Keratinocyte (primary cell): ENCODE measurements at regions not wholly inside any gene's neighbourhood (a gene's known extent, or its start where the extent isn't known, plus 50 kb on each side); places are given as distances from the start of the nearest gene placed in this dataset.

Experiments
- DNase-seq: peaks from one replicate; pipeline ENCODE4 v3.0.0-alpha.2; 2011; ENCODE audit warnings: low read depth, missing footprints, low spot score
- FAIRE-seq: peaks from 2 replicates; lab custom pipeline; 2011; peaks lifted over from hg19 to GRCh38; lab: Jason Lieb, UNC
- H2AFZ ChIP-seq: 2 replicates; pipeline ENCODE4 v1.6.0; 2012; ENCODE audit warnings: low read length, control low read depth, inconsistent platforms; ENCODE audit not compliant: control insufficient read depth
- H3K27ac ChIP-seq: 2 replicates; pipeline ENCODE4 v1.5.1; 2011; ENCODE audit warnings: low read length; ENCODE audit not compliant: control insufficient read depth, insufficient read depth
- H3K27me3 ChIP-seq: 3 replicates; pipeline ENCODE4 v1.6.0; 2011; ENCODE audit warnings: low read length; ENCODE audit not compliant: control insufficient read depth, insufficient read depth; ENCODE audit errors: extremely low read depth
- H3K36me3 ChIP-seq, 2 experiments: 2 replicates in 1 of 2; 3 replicates in 1 of 2; pipeline ENCODE4 v1.5.1; 2011; ENCODE audit warnings: low read length in 2 of 2, mild to moderate bottlenecking in 1 of 2; ENCODE audit not compliant: control insufficient read depth in 2 of 2, insufficient read depth in 2 of 2; ENCODE audit errors: extremely low read depth in 1 of 2
- H3K4me1 ChIP-seq: 3 replicates; pipeline ENCODE4 v1.5.1; 2011; ENCODE audit warnings: low read length; ENCODE audit not compliant: control insufficient read depth, insufficient read depth; ENCODE audit errors: extremely low read depth
- H3K4me2 ChIP-seq: 3 replicates; pipeline ENCODE4 v1.6.0; 2011; ENCODE audit warnings: low read depth, low read length; ENCODE audit not compliant: control insufficient read depth, insufficient read depth; ENCODE audit errors: extremely low read depth
- H3K4me3 ChIP-seq, 3 experiments: fragments of 200-600 bp in 1 of 3; sonication (generic) in 1 of 3; 2 replicates in 2 of 3; 3 replicates in 1 of 3; pipeline ENCODE4 v1.5.1; 2011 to 2016; ENCODE audit warnings: low read length in 3 of 3, mild to moderate bottlenecking in 3 of 3, control low read depth in 2 of 3, inconsistent platforms in 1 of 3, low read depth in 1 of 3, mixed read lengths in 1 of 3, mixed run types in 1 of 3, moderate library complexity in 1 of 3; ENCODE audit not compliant: control insufficient read depth in 2 of 3, insufficient read depth in 2 of 3; ENCODE audit errors: extremely low read depth in 1 of 3
- H3K79me2 ChIP-seq: 2 replicates; pipeline ENCODE4 v1.6.0; 2012; ENCODE audit warnings: low read length; ENCODE audit not compliant: control insufficient read depth, insufficient read depth
- H3K9ac ChIP-seq: 3 replicates; pipeline ENCODE4 v1.6.0; 2011; ENCODE audit warnings: low read length; ENCODE audit not compliant: control insufficient read depth, insufficient read depth; ENCODE audit errors: extremely low read depth
- H3K9me1 ChIP-seq: 3 replicates; pipeline ENCODE4 v1.6.0; 2011; ENCODE audit warnings: low read length; ENCODE audit not compliant: control insufficient read depth, insufficient read depth; ENCODE audit errors: extremely low read depth
- H3K9me3 ChIP-seq: 2 replicates; pipeline ENCODE4 v1.5.1; 2012; ENCODE audit warnings: low read depth, low read length; ENCODE audit not compliant: control insufficient read depth
- H4K20me1 ChIP-seq: 3 replicates; pipeline ENCODE4 v1.6.0; 2011; ENCODE audit warnings: low read length; ENCODE audit not compliant: control insufficient read depth, insufficient read depth; ENCODE audit errors: extremely low read depth
- EZH2 ChIP-seq: IDR thresholded peaks from one replicate; pipeline ENCODE4 v1.6.1; 2012; ENCODE audit warnings: inconsistent platforms, mild to moderate bottlenecking, low read length, moderate library complexity
- dilution Hi-C: fragments of 300-500 bp; cut with MboI; formaldehyde crosslinking; loops from one replicate; pipeline ENCODE4 v1.7.0; 2020; ENCODE audit warnings: low sequenced_read_pairs; ENCODE audit not compliant: extremely low pct_ligation_motif_present
- TF ChIP-seq, protein P1 (sequence below), 3 experiments: IDR thresholded peaks in 1 of 3; conservative IDR thresholded peaks in 1 of 3; optimal IDR thresholded peaks in 1 of 3; 2 replicates in 2 of 3; 3 replicates in 1 of 3; pipeline versions ENCODE3 to v1.5.1; 2011; ENCODE audit warnings: low read length in 3 of 3, mild to moderate bottlenecking in 3 of 3, moderate library complexity in 2 of 3, control low read depth in 1 of 3, inconsistent platforms in 1 of 3; ENCODE audit not compliant: insufficient read depth in 2 of 3; ENCODE audit errors: extremely low read depth in 1 of 3

DNA sequence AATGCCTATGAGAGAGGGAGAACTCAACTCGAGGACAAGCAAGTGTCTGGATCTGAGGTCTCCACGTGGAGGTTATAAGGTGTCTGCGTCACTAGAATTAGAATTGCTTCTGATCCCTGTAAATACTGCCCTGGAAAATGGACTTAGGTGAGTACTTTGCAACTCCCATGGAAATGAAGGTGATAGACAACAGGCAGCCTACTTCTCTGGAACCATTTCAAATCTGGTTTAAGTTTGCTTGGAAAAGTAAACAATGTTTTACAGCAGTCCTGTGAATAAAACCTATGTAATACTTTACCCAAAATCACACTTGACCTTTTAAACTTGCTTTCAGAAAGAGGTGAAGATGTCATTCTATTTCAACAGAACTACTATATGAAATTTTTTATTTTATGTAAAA, 70.1 kb upstream of the TENT5A start:
- no peak for TF ChIP-seq EZH2
- TF ChIP-seq, protein P1, sequence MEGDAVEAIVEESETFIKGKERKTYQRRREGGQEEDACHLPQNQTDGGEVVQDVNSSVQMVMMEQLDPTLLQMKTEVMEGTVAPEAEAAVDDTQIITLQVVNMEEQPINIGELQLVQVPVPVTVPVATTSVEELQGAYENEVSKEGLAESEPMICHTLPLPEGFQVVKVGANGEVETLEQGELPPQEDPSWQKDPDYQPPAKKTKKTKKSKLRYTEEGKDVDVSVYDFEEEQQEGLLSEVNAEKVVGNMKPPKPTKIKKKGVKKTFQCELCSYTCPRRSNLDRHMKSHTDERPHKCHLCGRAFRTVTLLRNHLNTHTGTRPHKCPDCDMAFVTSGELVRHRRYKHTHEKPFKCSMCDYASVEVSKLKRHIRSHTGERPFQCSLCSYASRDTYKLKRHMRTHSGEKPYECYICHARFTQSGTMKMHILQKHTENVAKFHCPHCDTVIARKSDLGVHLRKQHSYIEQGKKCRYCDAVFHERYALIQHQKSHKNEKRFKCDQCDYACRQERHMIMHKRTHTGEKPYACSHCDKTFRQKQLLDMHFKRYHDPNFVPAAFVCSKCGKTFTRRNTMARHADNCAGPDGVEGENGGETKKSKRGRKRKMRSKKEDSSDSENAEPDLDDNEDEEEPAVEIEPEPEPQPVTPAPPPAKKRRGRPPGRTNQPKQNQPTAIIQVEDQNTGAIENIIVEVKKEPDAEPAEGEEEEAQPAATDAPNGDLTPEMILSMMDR (optimal IDR thresholded peaks at IDR 0.05 in 1 of 3, IDR thresholded peaks at IDR 0.05 in 1 of 3, conservative IDR thresholded peaks at IDR 0.05 in 1 of 3; ENCODE audit: extremely low read depth in 1 of 3, insufficient read depth in 2 of 3, low read length in 3 of 3) = no peak
- H3K36me3 ChIP-seq = no peaks in the 10 kb centered on the region
- no peaks in the 10 kb centered on the region for H4K20me1 ChIP-seq
- H3K27ac ChIP-seq = no peak overlapping the region
- H3K27me3 ChIP-seq = no peaks in the 10 kb centered on the region
- no peak overlapping the region for H2AFZ ChIP-seq
- FAIRE-seq (no peak), DNase-seq (no peak)
- no peaks in the 10 kb centered on the region for H3K9me1 ChIP-seq
- no peaks in the 10 kb centered on the region for H3K4me1 ChIP-seq
- H3K9ac ChIP-seq = no peak overlapping the region
- H3K9me3 ChIP-seq = no peaks in the 10 kb centered on the region
- H3K79me2 ChIP-seq = no peaks in the 10 kb centered on the region
- no peak overlapping the region for H3K4me2 ChIP-seq
- dilution Hi-C loops = no loop called here
- H3K4me3 ChIP-seq = no peak overlapping the region

DNA sequence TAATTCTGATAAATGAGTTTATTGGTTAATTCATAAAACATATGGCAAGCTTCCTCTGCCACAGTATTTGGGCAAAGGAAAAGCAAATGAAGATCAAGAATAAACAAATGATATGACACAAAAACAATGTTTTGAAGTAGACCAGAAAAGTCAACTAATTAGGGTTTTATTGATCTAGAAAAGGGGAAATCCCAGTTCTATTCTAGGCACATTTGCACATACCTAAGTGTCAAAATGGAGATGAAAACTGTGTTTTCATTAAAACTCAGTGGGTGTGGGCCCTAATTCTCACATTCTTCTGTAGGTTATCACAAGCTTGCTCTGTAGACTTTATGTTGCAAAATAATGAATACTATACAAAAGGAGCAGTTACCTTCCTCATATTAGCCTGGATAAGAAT, 69.0 kb upstream of the TENT5A start:
- H2AFZ ChIP-seq = no peak overlapping the region
- H3K9me1 ChIP-seq = no peaks in the 10 kb centered on the region
- H3K27me3 ChIP-seq = no peaks in the 10 kb centered on the region
- no peaks in the 10 kb centered on the region for H3K4me1 ChIP-seq
- H3K79me2 ChIP-seq = no peaks in the 10 kb centered on the region
- no peaks in the 10 kb centered on the region for H4K20me1 ChIP-seq
- FAIRE-seq (no peak), DNase-seq (no peak)
- no peaks in the 10 kb centered on the region for H3K9me3 ChIP-seq
- H3K9ac ChIP-seq = no peak overlapping the region
- H3K27ac ChIP-seq = no peak overlapping the region
- TF ChIP-seq, protein P1 (optimal IDR thresholded peaks at IDR 0.05 in 1 of 3, IDR thresholded peaks at IDR 0.05 in 1 of 3, conservative IDR thresholded peaks at IDR 0.05 in 1 of 3; ENCODE audit: extremely low read depth in 1 of 3, insufficient read depth in 2 of 3, low read length in 3 of 3) = no peak
- TF ChIP-seq EZH2 = no peak
- H3K4me2 ChIP-seq = no peak overlapping the region
- no peak overlapping the region for H3K4me3 ChIP-seq
- dilution Hi-C loops = no loop called here
- no peaks in the 10 kb centered on the region for H3K36me3 ChIP-seq
